PC-9 (cell line): ENCODE measurements at regions not wholly inside any gene's neighbourhood (a gene's known extent, or its start where the extent isn't known, plus 50 kb on each side); places are given as distances from the start of the nearest gene placed in this dataset.

Experiments
- BruUV-seq: library from RNA; stranded (reverse); fragments of 400-500 nt; replicated peaks from 2 replicates; lab custom pipeline; 2021; lab: Mats Ljungman, UMichigan
- CTCF ChIA-PET: fragments of 300-600 bp; sonication (Branson Sonifier 250); formaldehyde crosslinking; loops from one replicate; lab custom pipeline; 2022; ENCODE audit warnings: antibody characterized with exemption; lab: Charles Lee
- POLR2A ChIA-PET: fragments of 300-600 bp; sonication (Branson Sonifier 250); formaldehyde crosslinking; loops from one replicate; lab custom pipeline; 2022; ENCODE audit warnings: antibody characterized with exemption; ENCODE audit not compliant: unreplicated experiment; lab: Charles Lee
- DNase-seq, 2 experiments: peaks; one replicate each; pipeline versions ENCODE4 v3.0.0 to v3.0.0-alpha.2; 2015 to 2022; ENCODE audit warnings: mixed read lengths in 1 of 2
- H2AFZ ChIP-seq: fragments of 200-600 bp; sonication (generic); 2 replicates; pipeline ENCODE4 v1.8.1; 2017; ENCODE audit warnings: antibody characterized with exemption
- H3F3A ChIP-seq: fragments of 200-600 bp; sonication (generic); 2 replicates; pipeline ENCODE4 v1.8.1; 2017; ENCODE audit warnings: antibody characterized with exemption, mild to moderate bottlenecking, low read depth; ENCODE audit not compliant: insufficient read depth
- H3K27ac ChIP-seq: fragments of 200-600 bp; sonication (generic); 2 replicates; pipeline ENCODE4 v1.6.1; 2016; ENCODE audit warnings: mixed run types
- H3K27me3 ChIP-seq: fragments of 200-600 bp; sonication (generic); 2 replicates; pipeline ENCODE4 v1.6.1; 2016; ENCODE audit warnings: low read depth, mixed run types; ENCODE audit not compliant: insufficient read depth
- H3K36me3 ChIP-seq: fragments of 200-600 bp; sonication (generic); 2 replicates; pipeline ENCODE4 v1.6.1; 2016; ENCODE audit warnings: low read depth, mixed run types
- H3K4me1 ChIP-seq: fragments of 200-600 bp; sonication (generic); replicated peaks from 2 replicates; pipeline ENCODE4 v1.6.1; 2016; ENCODE audit warnings: mixed run types; ENCODE audit not compliant: insufficient read depth
- H3K4me2 ChIP-seq: fragments of 200-600 bp; sonication (generic); 2 replicates; pipeline ENCODE4 v1.6.1; 2017; ENCODE audit warnings: mixed run types
- H3K4me3 ChIP-seq: fragments of 200-600 bp; sonication (generic); 2 replicates; pipeline ENCODE4 v1.6.1; 2016; ENCODE audit warnings: mixed run types
- H3K79me2 ChIP-seq: fragments of 200-600 bp; sonication (generic); 2 replicates; pipeline ENCODE4 v1.6.1; 2017; ENCODE audit warnings: low read depth, mixed run types
- H3K9me2 ChIP-seq: fragments of 200-600 bp; sonication (generic); 2 replicates; pipeline ENCODE4 v1.8.1; 2017; ENCODE audit warnings: mild to moderate bottlenecking; ENCODE audit not compliant: insufficient read depth
- H3K9me3 ChIP-seq: fragments of 200-600 bp; sonication (generic); 2 replicates; pipeline ENCODE4 v1.8.1; 2016; ENCODE audit warnings: low read depth; ENCODE audit not compliant: insufficient read depth
- H4K20me1 ChIP-seq: fragments of 200-600 bp; sonication (generic); 2 replicates; pipeline ENCODE4 v1.8.1; 2017; ENCODE audit not compliant: insufficient read depth
- CTCF ChIP-seq: fragments of 200-600 bp; sonication (generic); conservative IDR thresholded peaks from 2 replicates; pipeline ENCODE4 v1.6.1; 2017; ENCODE audit warnings: mixed run types, antibody characterized with exemption, mild to moderate bottlenecking, moderate library complexity
- EZH2 ChIP-seq: fragments of 200-600 bp; sonication (generic); IDR thresholded peaks from 2 replicates; pipeline ENCODE4 v1.8.0; 2017; ENCODE audit warnings: antibody characterized with exemption, low read depth
- intact Hi-C: fragments of 100-400 bp; cut with micrococcal nuclease; formaldehyde crosslinking; loops from one replicate; pipeline ENCODE4 v1.10.0; 2022; ENCODE audit not compliant: unreplicated experiment

GRCh38 chr18:55795101-55795669 lies 207.2 kb upstream of the TCF4 start:
- no peaks in the 10 kb centered on the region for H4K20me1 ChIP-seq
- TF ChIP-seq EZH2 (no peak), CTCF (no peak)
- BruUV-seq, result no TSS peak
- H3K4me2 ChIP-seq, result no peak overlapping the region
- no peaks in the 10 kb centered on the region for H3K27me3 ChIP-seq
- no peak for DNase-seq
- peaks cover 10% of the 10 kb centered on the region for H3K4me1 ChIP-seq
- H2AFZ ChIP-seq, result no peak overlapping the region
- intact Hi-C loops, result no loop called here
- H3F3A ChIP-seq, result no peaks in the 10 kb centered on the region
- H3K27ac ChIP-seq, result no peak overlapping the region
- CTCF ChIA-PET, result no interaction called here
- POLR2A ChIA-PET, result no interaction called here
- H3K9me3 ChIP-seq, result no peaks in the 10 kb centered on the region
- no peaks in the 10 kb centered on the region for H3K79me2 ChIP-seq
- H3K36me3 ChIP-seq, result no peaks in the 10 kb centered on the region; the same call in 1 of the 2 replicates
- H3K4me3 ChIP-seq, result no peak overlapping the region
- H3K9me2 ChIP-seq, result no peaks in the 10 kb centered on the region

GRCh38 chr18:55794288-55795052 lies 206.5 kb upstream of the TCF4 start:
- peaks cover 4% of the 10 kb centered on the region; the same call in 1 of the 2 replicates for H3K9me3 ChIP-seq
- no peak overlapping the region for H3K27ac ChIP-seq
- peaks cover 16% of the 10 kb centered on the region for H3K4me1 ChIP-seq
- BruUV-seq, result no TSS peak
- H3K36me3 ChIP-seq, result no peaks in the 10 kb centered on the region; the same call in 1 of the 2 replicates
- no peaks in the 10 kb centered on the region for H3K79me2 ChIP-seq
- no peak overlapping the region for H3K4me3 ChIP-seq
- H3K27me3 ChIP-seq, result no peaks in the 10 kb centered on the region
- intact Hi-C loops, result no loop called here
- ChIA-PET CTCF (no interaction called here), POLR2A (no interaction called here)
- no peak for TF ChIP-seq EZH2
- no peak for TF ChIP-seq CTCF
- H2AFZ ChIP-seq, result no peak overlapping the region
- no peak for DNase-seq
- no peak overlapping the region for H3K4me2 ChIP-seq
- no peaks in the 10 kb centered on the region for H3K9me2 ChIP-seq
- H4K20me1 ChIP-seq, result no peaks in the 10 kb centered on the region
- peaks cover 6% of the 10 kb centered on the region; the same call in 1 of the 2 replicates for H3F3A ChIP-seq

DNA sequence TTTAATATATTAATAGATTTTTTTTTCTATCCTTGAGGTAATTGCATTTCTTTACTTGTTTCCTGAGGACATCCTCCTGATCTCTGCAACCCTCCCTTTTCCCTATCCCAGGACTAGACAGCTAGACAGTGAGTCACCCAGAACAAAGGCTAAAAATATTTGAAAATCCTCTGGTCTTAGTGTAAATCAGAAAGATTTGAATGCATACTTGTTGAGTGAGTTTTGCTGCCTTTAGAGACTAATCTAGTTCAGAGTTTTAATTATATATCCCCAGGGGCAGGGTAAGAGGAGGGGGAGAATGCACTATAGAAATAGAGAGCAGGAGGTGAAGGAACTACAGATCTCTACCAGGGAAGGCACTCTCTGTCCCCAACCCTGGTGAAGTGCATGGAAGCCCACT lies 202.3 kb upstream of the TCF4 start:
- no TSS peak for BruUV-seq
- Histone ChIP-seq H3K36me3 (no peaks in the 10 kb centered on the region), H2AFZ (no peak overlapping the region), H3K79me2 (no peaks in the 10 kb centered on the region), H3K4me2 (no peak overlapping the region; the same call in 1 of the 2 replicates), H3K27ac (peak overlapping the region; percentile 58), H3K9me3 (peaks cover 4% of the 10 kb centered on the region; the same call in 1 of the 2 replicates), H3K4me3 (no peak overlapping the region), H3F3A (peaks cover 6% of the 10 kb centered on the region; the same call in 1 of the 2 replicates), H3K4me1 (peaks cover 16% of the 10 kb centered on the region), H3K9me2 (no peaks in the 10 kb centered on the region), H4K20me1 (no peaks in the 10 kb centered on the region), H3K27me3 (no peaks in the 10 kb centered on the region)
- intact Hi-C loops, result no loop called here
- CTCF ChIA-PET, result no interaction called here
- DNase-seq, result peak in 1 of 2 experiments; percentile 77
- POLR2A ChIA-PET, result no interaction called here
- TF ChIP-seq CTCF (no peak), EZH2 (no peak)
